Colon (tissue), 2 donors: ENCODE measurements at regions not wholly inside any gene's neighbourhood (a gene's known extent, or its start where the extent isn't known, plus 50 kb on each side); places are given as distances from the start of the nearest gene placed in this dataset.
A peak's percentile ranks its signal among the peaks of the same experiment; 100 is the strongest.

Experiments used
- FAIRE-seq: peaks from 2 replicates; lab custom pipeline; 2012; peaks lifted over from hg19 to GRCh38; lab: Jason Lieb, UNC
- donor health status: control.
- donor health status: control.

GRCh38 chr12:39240587-39240986, 202.3 kb downstream of the KIF21A start:
- no peak for FAIRE-seq

GRCh38 chr12:39239490-39240486, 203.1 kb downstream of the KIF21A start:
- FAIRE-seq = peak; percentile 73

- no peak for FAIRE-seq
These were observed 205.9 kb downstream of the KIF21A start for GRCh38 chr12:39237004-39237403.

GRCh38 chr12:39235990-39236767, 206.7 kb downstream of the KIF21A start:
- no peak for FAIRE-seq

- FAIRE-seq = no peak
These were observed 212.8 kb downstream of the KIF21A start for GRCh38 chr12:39230086-39230485.

- no peak for FAIRE-seq
These were observed 215.7 kb downstream of the KIF21A start for GRCh38 chr12:39227218-39227617.

GRCh38 chr12:39224971-39225370, 217.9 kb downstream of the KIF21A start:
- FAIRE-seq = no peak

- no peak for FAIRE-seq
These were observed 237.0 kb downstream of the KIF21A start for GRCh38 chr12:39205969-39206368.

GRCh38 chr12:39199351-39199750, 243.6 kb downstream of the KIF21A start:
- FAIRE-seq = no peak

- no peak for FAIRE-seq
These were observed 254.2 kb downstream of the KIF21A start for GRCh38 chr12:39188689-39189088.

GRCh38 chr12:39186744-39187143, 256.2 kb downstream of the KIF21A start:
- FAIRE-seq = no peak

GRCh38 chr12:39178837-39179236, 264.1 kb downstream of the KIF21A start:
- FAIRE-seq = no peak

- no peak for FAIRE-seq
These were observed 266.6 kb downstream of the KIF21A start for GRCh38 chr12:39176356-39176755.

- FAIRE-seq = no peak
These were observed 268.3 kb upstream of the CPNE8 start for GRCh38 chr12:39173726-39174125.

- FAIRE-seq = no peak
These were observed 259.9 kb upstream of the CPNE8 start for GRCh38 chr12:39165338-39165737.

- no peak for FAIRE-seq
These were observed 256.2 kb upstream of the CPNE8 start for GRCh38 chr12:39161465-39162085.

GRCh38 chr12:39157696-39158342, 252.4 kb upstream of the CPNE8 start:
- no peak for FAIRE-seq

- FAIRE-seq = no peak
These were observed 240.0 kb upstream of the CPNE8 start for GRCh38 chr12:39145175-39145999.

- FAIRE-seq = no peak
These were observed 239.2 kb upstream of the CPNE8 start for GRCh38 chr12:39144613-39145061.

GRCh38 chr12:39138268-39138667, 232.9 kb upstream of the CPNE8 start:
- FAIRE-seq = no peak

- no peak for FAIRE-seq
These were observed 222.0 kb upstream of the CPNE8 start for GRCh38 chr12:39127401-39127800.
